GM23248 (cell line): ENCODE measurements at regions not wholly inside any gene's neighbourhood (a gene's known extent, or its start where the extent isn't known, plus 50 kb on each side); places are given as distances from the start of the nearest gene placed in this dataset.

ENCODE experiments used
- DNase-seq: peaks from one replicate; pipeline ENCODE4 v3.0.0-alpha.2; 2015
- H2AFZ ChIP-seq: fragments of 200-600 bp; sonication (generic); 2 replicates; pipeline ENCODE4 v1.6.1; 2016; ENCODE audit warnings: antibody characterized with exemption
- H3F3A ChIP-seq: fragments of 200-600 bp; sonication (generic); 2 replicates; pipeline ENCODE4 v1.6.1; 2016; ENCODE audit warnings: mild to moderate bottlenecking, antibody characterized with exemption, mixed run types; ENCODE audit not compliant: insufficient read depth
- H3K27ac ChIP-seq: fragments of 200-600 bp; sonication (generic); 2 replicates; pipeline ENCODE4 v1.5.1; 2016; ENCODE audit warnings: mild to moderate bottlenecking
- H3K27me3 ChIP-seq: fragments of 200-600 bp; sonication (generic); replicated peaks from 2 replicates; pipeline ENCODE4 v1.6.1; 2016; ENCODE audit warnings: mild to moderate bottlenecking; ENCODE audit not compliant: insufficient read depth
- H3K36me3 ChIP-seq: fragments of 200-600 bp; sonication (generic); 2 replicates; pipeline ENCODE4 v1.6.1; 2016; ENCODE audit warnings: low read depth, mild to moderate bottlenecking
- H3K4me1 ChIP-seq: fragments of 200-600 bp; sonication (generic); 2 replicates; pipeline ENCODE4 v1.6.1; 2016; ENCODE audit warnings: mild to moderate bottlenecking; ENCODE audit not compliant: insufficient read depth
- H3K4me2 ChIP-seq: fragments of 200-600 bp; sonication (generic); one replicate; pipeline ENCODE4 v1.6.1; 2016; ENCODE audit warnings: mild to moderate bottlenecking; ENCODE audit not compliant: unreplicated experiment
- H3K4me3 ChIP-seq: fragments of 200-600 bp; sonication (generic); 2 replicates; pipeline ENCODE4 v1.5.1; 2016; ENCODE audit warnings: mild to moderate bottlenecking
- H3K79me2 ChIP-seq: fragments of 200-600 bp; sonication (generic); 2 replicates; pipeline ENCODE4 v1.6.1; 2016; ENCODE audit warnings: mild to moderate bottlenecking; ENCODE audit not compliant: insufficient read depth
- H3K9ac ChIP-seq: fragments of 200-600 bp; sonication (generic); 2 replicates; pipeline ENCODE4 v1.6.1; 2016; ENCODE audit warnings: mild to moderate bottlenecking
- H3K9me2 ChIP-seq: fragments of 200-600 bp; sonication (generic); 2 replicates; pipeline ENCODE4 v1.6.1; 2016; ENCODE audit warnings: mixed run types, mild to moderate bottlenecking, moderate library complexity; ENCODE audit not compliant: insufficient read depth
- H3K9me3 ChIP-seq: fragments of 200-600 bp; sonication (generic); one replicate; pipeline ENCODE4 v1.6.1; 2017; ENCODE audit warnings: low read depth
- H4K20me1 ChIP-seq: fragments of 200-600 bp; sonication (generic); 2 replicates; pipeline ENCODE4 v1.6.0; 2016; ENCODE audit not compliant: insufficient read depth
- EZH2 ChIP-seq: fragments of 200-600 bp; sonication (generic); IDR thresholded peaks from 2 replicates; pipeline ENCODE4 v1.6.1; 2018; ENCODE audit warnings: antibody characterized with exemption, mild to moderate bottlenecking; ENCODE audit not compliant: insufficient read depth, poor library complexity, severe bottlenecking
- EZH2phosphoT487 ChIP-seq: fragments of 200-600 bp; sonication (generic); IDR thresholded peaks from 2 replicates; pipeline ENCODE4 v1.6.1; 2018; ENCODE audit warnings: antibody characterized with exemption, moderate library complexity, mild to moderate bottlenecking, low read depth; ENCODE audit not compliant: insufficient read depth
- WGBS, 2 experiments: methylation state at CpG; one replicate each; pipeline ENCODE4 v1.1.6; 2015 to 2017; ENCODE audit warnings: low lambda C conversion rate in 2 of 2, low coverage in 1 of 2; ENCODE audit errors: missing lambda C conversion rate in 2 of 2; 5-methylcytosine and 5-hydroxymethylcytosine counted together
- in situ Hi-C: fragments of 300-500 bp; cut with MboI; formaldehyde crosslinking; loops from 2 replicates; pipeline ENCODE4 v1.15.0; 2020

DNA sequence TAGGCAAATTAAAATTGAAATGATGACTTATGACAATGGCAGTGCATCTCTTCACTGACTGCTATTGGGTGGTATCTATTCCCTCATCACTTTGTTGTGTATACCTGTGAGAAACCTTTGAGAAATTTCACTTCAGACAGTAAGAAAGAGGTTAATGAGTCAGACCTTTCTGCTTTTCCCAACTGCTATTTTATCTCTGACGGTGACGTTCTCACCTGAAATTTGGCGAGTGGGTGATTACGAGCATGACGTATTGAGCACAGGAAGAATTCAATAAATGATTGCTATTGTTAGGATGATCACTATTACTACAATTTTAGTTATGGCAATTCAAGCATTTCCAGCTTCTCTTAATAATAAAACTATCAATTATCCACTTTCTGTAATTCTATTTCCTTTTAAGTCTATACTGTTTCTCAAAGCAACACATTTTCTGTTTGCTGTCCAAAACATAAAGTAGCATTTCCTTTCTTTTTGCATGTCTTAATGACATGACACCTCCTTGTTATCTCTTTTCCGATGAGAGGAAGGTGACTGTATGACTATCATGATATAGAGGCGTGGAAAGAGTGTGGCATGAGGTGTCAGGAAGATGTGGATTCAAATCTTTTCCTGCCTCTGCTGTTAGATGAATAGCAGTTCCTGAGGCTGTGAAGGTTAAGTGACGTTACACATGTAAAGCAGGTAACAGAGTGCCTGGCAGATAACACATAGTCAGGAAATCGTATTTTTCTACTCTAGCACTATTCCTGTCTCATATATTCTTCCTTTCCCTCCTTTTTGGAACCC, 504.9 kb upstream of the SEMA6D start:
- TF ChIP-seq EZH2phosphoT487 (no peak), EZH2 (no peak)
- H3K79me2 ChIP-seq = no peaks in the 10 kb centered on the region
- no peaks in the 10 kb centered on the region for H4K20me1 ChIP-seq
- no peaks in the 10 kb centered on the region for H3K9me3 ChIP-seq
- DNase-seq = no peak
- H3K9ac ChIP-seq = no peak overlapping the region
- H3K9me2 ChIP-seq = no peaks in the 10 kb centered on the region
- H3K27me3 ChIP-seq = no peaks in the 10 kb centered on the region
- no peak overlapping the region for H3K4me3 ChIP-seq
- no peaks in the 10 kb centered on the region for H3K36me3 ChIP-seq
- in situ Hi-C loops = no loop called here
- no peak overlapping the region for H3K4me2 ChIP-seq
- WGBS, 2 experiments = 51 to 53% methylated on average over 9 of the region's 9 CpGs
- no peak overlapping the region for H3K27ac ChIP-seq
- no peaks in the 10 kb centered on the region for H3F3A ChIP-seq
- no peaks in the 10 kb centered on the region for H3K4me1 ChIP-seq
- no peak overlapping the region for H2AFZ ChIP-seq

- Histone ChIP-seq H3K27ac (no peak overlapping the region), H3K79me2 (no peaks in the 10 kb centered on the region), H2AFZ (no peak overlapping the region), H3K4me1 (no peaks in the 10 kb centered on the region), H3K27me3 (no peaks in the 10 kb centered on the region), H3K9me3 (no peaks in the 10 kb centered on the region), H3K9me2 (no peaks in the 10 kb centered on the region), H4K20me1 (no peaks in the 10 kb centered on the region), H3K4me3 (no peak overlapping the region), H3K4me2 (no peak overlapping the region), H3K9ac (no peak overlapping the region), H3F3A (no peaks in the 10 kb centered on the region), H3K36me3 (no peaks in the 10 kb centered on the region)
- TF ChIP-seq EZH2phosphoT487 (no peak), EZH2 (no peak)
- 19 to 21% methylated on average over 6 of the region's 6 CpGs for WGBS, 2 experiments
- no peak for DNase-seq
- in situ Hi-C loops = no loop called here
Observed at GRCh38 chr15:47213883-47214282, 503.4 kb upstream of the SEMA6D start.

DNA sequence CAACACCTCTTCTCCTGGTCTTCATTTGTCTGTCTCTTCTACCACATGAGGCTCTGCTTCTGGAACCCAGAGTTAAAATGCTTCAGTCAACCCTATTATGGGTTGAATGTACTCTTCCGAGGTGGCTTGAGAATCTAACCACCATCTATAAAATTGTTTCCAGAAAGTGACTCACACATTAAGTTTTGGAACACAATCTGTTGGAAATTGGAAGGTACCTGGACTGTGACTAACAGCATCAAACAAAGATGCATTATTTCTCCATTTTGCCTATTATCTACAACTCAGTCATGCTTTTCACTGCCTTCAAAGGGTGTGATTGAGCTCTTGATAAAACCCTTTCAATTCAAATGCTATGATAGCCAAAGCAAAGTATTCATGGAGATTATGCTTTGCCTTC, 499.0 kb upstream of the SEMA6D start:
- Histone ChIP-seq H3K9ac (no peak overlapping the region), H3K79me2 (no peaks in the 10 kb centered on the region), H3K27ac (no peak overlapping the region), H3F3A (no peaks in the 10 kb centered on the region), H3K4me2 (no peak overlapping the region), H4K20me1 (no peaks in the 10 kb centered on the region), H3K9me3 (no peaks in the 10 kb centered on the region), H2AFZ (no peak overlapping the region), H3K36me3 (no peaks in the 10 kb centered on the region), H3K27me3 (no peaks in the 10 kb centered on the region), H3K9me2 (no peaks in the 10 kb centered on the region), H3K4me1 (no peaks in the 10 kb centered on the region), H3K4me3 (no peak overlapping the region)
- no peak for DNase-seq
- 11 to 24% methylated on average over 1 of the region's 1 CpG for WGBS, 2 experiments
- TF ChIP-seq EZH2phosphoT487 (no peak), EZH2 (no peak)
- in situ Hi-C loops = no loop called here

DNA sequence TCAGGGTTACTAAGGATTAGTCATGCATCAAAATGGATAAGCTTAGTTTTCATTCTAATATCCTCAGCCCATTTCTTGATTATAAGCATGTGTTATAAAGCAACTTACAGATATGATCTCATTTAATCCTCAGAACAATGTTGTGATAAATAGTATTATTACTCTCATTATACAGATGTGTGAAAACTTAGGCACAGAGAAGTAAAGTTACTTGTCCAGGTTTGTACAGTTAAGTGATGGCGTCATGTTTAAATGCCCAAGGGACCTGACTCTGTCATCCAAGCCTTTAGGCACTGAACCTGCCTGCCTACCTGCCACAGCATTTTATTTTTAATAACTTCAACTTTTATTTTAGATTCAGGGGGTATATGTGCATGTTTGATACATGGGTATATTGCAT, 472.9 kb upstream of the SEMA6D start:
- Histone ChIP-seq H3K4me1 (no peaks in the 10 kb centered on the region), H3K79me2 (no peaks in the 10 kb centered on the region), H3K9me2 (no peaks in the 10 kb centered on the region), H3K27ac (no peak overlapping the region), H3K36me3 (no peaks in the 10 kb centered on the region), H4K20me1 (no peaks in the 10 kb centered on the region), H2AFZ (no peak overlapping the region), H3F3A (no peaks in the 10 kb centered on the region), H3K4me3 (no peak overlapping the region), H3K27me3 (no peaks in the 10 kb centered on the region), H3K4me2 (no peak overlapping the region), H3K9ac (no peak overlapping the region), H3K9me3 (no peaks in the 10 kb centered on the region)
- no peak for TF ChIP-seq EZH2phosphoT487
- TF ChIP-seq EZH2 = no peak
- in situ Hi-C loops = no loop called here
- no peak for DNase-seq
- 25% methylated on average over 1 of the region's 1 CpG for WGBS, 2 experiments

DNA sequence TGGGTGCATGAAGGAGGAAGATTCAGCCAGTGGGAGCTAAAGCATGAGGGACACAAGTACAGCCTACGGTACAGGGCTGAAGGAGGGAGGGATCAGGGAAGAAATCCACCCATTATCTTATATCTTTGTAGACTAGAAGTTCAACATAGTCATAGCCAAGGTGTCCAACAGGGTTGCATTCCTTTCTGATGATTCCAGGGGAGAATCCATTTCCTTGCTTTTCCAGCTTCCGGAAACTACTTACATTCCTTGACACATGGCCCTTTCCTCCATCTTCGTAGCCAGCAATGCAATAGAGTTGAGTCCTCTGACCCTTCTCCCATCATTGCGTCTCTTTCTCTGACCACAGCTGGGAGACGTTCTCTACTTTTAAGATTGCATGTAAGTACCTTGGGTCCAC, 471.0 kb upstream of the SEMA6D start:
- 35 to 41% methylated on average over 5 of the region's 5 CpGs for WGBS, 2 experiments
- TF ChIP-seq EZH2phosphoT487 (no peak), EZH2 (no peak)
- in situ Hi-C loops = no loop called here
- no peak overlapping the region for H3K27ac ChIP-seq
- no peaks in the 10 kb centered on the region for H3K36me3 ChIP-seq
- H3K27me3 ChIP-seq = no peaks in the 10 kb centered on the region
- no peaks in the 10 kb centered on the region for H4K20me1 ChIP-seq
- no peaks in the 10 kb centered on the region for H3K4me1 ChIP-seq
- H3K4me2 ChIP-seq = no peak overlapping the region
- no peaks in the 10 kb centered on the region for H3K9me2 ChIP-seq
- no peak for DNase-seq
- H3K9ac ChIP-seq = no peak overlapping the region
- H2AFZ ChIP-seq = no peak overlapping the region
- no peaks in the 10 kb centered on the region for H3F3A ChIP-seq
- H3K79me2 ChIP-seq = no peaks in the 10 kb centered on the region
- no peaks in the 10 kb centered on the region for H3K9me3 ChIP-seq
- no peak overlapping the region for H3K4me3 ChIP-seq
